IMR-90 (cell line): ENCODE measurements at regions not wholly inside any gene's neighbourhood (a gene's known extent, or its start where the extent isn't known, plus 50 kb on each side); places are given as distances from the start of the nearest gene placed in this dataset.

Source experiments
- ATAC-seq: fragments of 200-7000 bp; cut with Tn5 transposase; 2 replicates; pipeline ENCODE4 v1.9.1; 2020; ENCODE audit warnings: low read depth, mild to moderate bottlenecking, moderate library complexity
- BruUV-seq: library from RNA; stranded (reverse); fragments of 400-500 nt; replicated peaks from 2 replicates; lab custom pipeline; 2021; lab: Mats Ljungman, UMichigan
- CTCF ChIA-PET: fragments of 300-600 bp; formaldehyde crosslinking; extraction: SDS; loops from one replicate; lab custom pipeline; 2021; ENCODE audit warnings: antibody characterized with exemption; lab: Yijun Ruan, JAX
- POLR2A ChIA-PET: fragments of 300-600 bp; sonication (Branson Sonifier 250); formaldehyde crosslinking; loops from one replicate; lab custom pipeline; 2022; ENCODE audit warnings: antibody characterized with exemption; ENCODE audit not compliant: unreplicated experiment; lab: Charles Lee
- DNase-seq: peaks from one replicate; pipeline ENCODE4 v3.0.0; 2013
- H2AFZ ChIP-seq: replicated peaks from 2 replicates; pipeline ENCODE3; 2013; ENCODE audit warnings: low read length, mild to moderate bottlenecking; ENCODE audit not compliant: poor library complexity
- H2AK5ac ChIP-seq: 2 replicates; pipeline ENCODE4 v1.6.1; 2013; ENCODE audit warnings: low read depth, low read length, inconsistent platforms
- H2AK9ac ChIP-seq: replicated peaks from 2 replicates; pipeline ENCODE3; 2013; ENCODE audit warnings: mild to moderate bottlenecking, low read depth, low read length, moderate library complexity; ENCODE audit not compliant: poor library complexity
- H2BK120ac ChIP-seq: 2 replicates; pipeline ENCODE4 v1.6.1; 2013; ENCODE audit warnings: low read depth, low read length, inconsistent platforms
- H2BK15ac ChIP-seq: 3 replicates; pipeline ENCODE4 v1.6.1; 2013; ENCODE audit warnings: low read depth, low read length, inconsistent platforms
- H2BK20ac ChIP-seq: 2 replicates; pipeline ENCODE4 v1.6.1; 2013; ENCODE audit warnings: low read depth, mild to moderate bottlenecking, inconsistent platforms, low read length, moderate library complexity
- H2BK5ac ChIP-seq: 2 replicates; pipeline ENCODE4 v1.6.1; 2013; ENCODE audit warnings: mild to moderate bottlenecking, low read depth, low read length, inconsistent platforms; ENCODE audit not compliant: poor library complexity, severe bottlenecking
- H3K14ac ChIP-seq: replicated peaks from 2 replicates; pipeline ENCODE4 v1.6.1; 2013; ENCODE audit warnings: low read depth, low read length, inconsistent platforms
- H3K18ac ChIP-seq: 2 replicates; pipeline ENCODE4 v1.6.1; 2013; ENCODE audit warnings: low read depth, low read length, control low read depth
- H3K23ac ChIP-seq: 2 replicates; pipeline ENCODE4 v1.6.1; 2013; ENCODE audit warnings: low read depth, low read length, inconsistent platforms
- H3K27ac ChIP-seq: 2 replicates; pipeline ENCODE4 v1.5.1; 2013; ENCODE audit warnings: mild to moderate bottlenecking, control low read depth, low read length; ENCODE audit not compliant: insufficient read depth
- H3K27me3 ChIP-seq: 2 replicates; pipeline ENCODE4 v1.6.1; 2013; ENCODE audit warnings: low read length; ENCODE audit not compliant: control insufficient read depth, insufficient read depth
- H3K36me3 ChIP-seq: 2 replicates; pipeline ENCODE4 v1.6.1; 2013; ENCODE audit warnings: low read length, mixed read lengths; ENCODE audit not compliant: control insufficient read depth, insufficient read depth
- H3K4ac ChIP-seq: 2 replicates; pipeline ENCODE4 v1.6.1; 2013; ENCODE audit warnings: low read depth, low read length, inconsistent platforms
- H3K4me1 ChIP-seq: 2 replicates; pipeline ENCODE4 v1.6.1; 2013; ENCODE audit warnings: low read length, mixed read lengths; ENCODE audit not compliant: control insufficient read depth, insufficient read depth
- H3K4me2 ChIP-seq: 2 replicates; pipeline ENCODE4 v1.6.1; 2013; ENCODE audit warnings: low read depth, mild to moderate bottlenecking, control low read depth, low read length, moderate library complexity
- H3K4me3 ChIP-seq: 2 replicates; pipeline ENCODE4 v1.5.1; 2013; ENCODE audit warnings: low read depth, mild to moderate bottlenecking, control low read depth, low read length, moderate library complexity; ENCODE audit not compliant: insufficient read depth
- H3K56ac ChIP-seq: 2 replicates; pipeline ENCODE4 v1.6.1; 2013; ENCODE audit warnings: low read length, inconsistent platforms; ENCODE audit not compliant: insufficient read depth; ENCODE audit errors: extremely low read depth
- H3K79me1 ChIP-seq, 2 experiments: 2 replicates each; pipeline ENCODE4 v1.6.1; 2013; ENCODE audit warnings: low read length in 2 of 2, inconsistent platforms in 1 of 2, low read depth in 1 of 2
- H3K9ac ChIP-seq: 2 replicates; pipeline ENCODE4 v1.6.1; 2013; ENCODE audit warnings: low read depth, low read length, control low read depth
- H3K9me1 ChIP-seq: 2 replicates; pipeline ENCODE4 v1.6.1; 2013; ENCODE audit warnings: low read length, inconsistent platforms; ENCODE audit not compliant: insufficient read depth
- H3K9me3 ChIP-seq: 2 replicates; pipeline ENCODE4 v1.6.1; 2013; ENCODE audit warnings: low read length; ENCODE audit not compliant: control insufficient read depth, insufficient read depth
- H4K20me1 ChIP-seq: 2 replicates; pipeline ENCODE4 v1.6.1; 2013; ENCODE audit warnings: low read length, inconsistent platforms; ENCODE audit not compliant: insufficient read depth
- H4K5ac ChIP-seq: 2 replicates; pipeline ENCODE4 v1.6.1; 2013; ENCODE audit warnings: mild to moderate bottlenecking, low read depth, low read length, control low read depth
- H4K8ac ChIP-seq, 2 experiments: 2 replicates each; pipeline ENCODE4 v1.6.1; 2013; ENCODE audit warnings: low read depth in 2 of 2, low read length in 2 of 2, control low read depth in 1 of 2, inconsistent platforms in 1 of 2
- H4K91ac ChIP-seq: 2 replicates; pipeline ENCODE4 v1.6.1; 2013; ENCODE audit warnings: low read depth, low read length, inconsistent platforms; ENCODE audit not compliant: insufficient read depth
- CEBPB ChIP-seq: IDR thresholded peaks from 2 replicates; pipeline ENCODE4 v1.6.1; 2012; ENCODE audit warnings: low read depth, low read length, improper control_type of control experiment
- CHD1 ChIP-seq: IDR thresholded peaks from 2 replicates; pipeline ENCODE4 v1.6.1; 2012; ENCODE audit warnings: low read depth, low read length, improper control_type of control experiment
- MXI1 ChIP-seq: IDR thresholded peaks from 2 replicates; pipeline ENCODE4 v1.6.1; 2012; ENCODE audit warnings: low read depth, mild to moderate bottlenecking, low read length, moderate library complexity, borderline replicate concordance
- NFE2L2 ChIP-seq: fragments of 150-350 bp; IDR thresholded peaks from 2 replicates; pipeline ENCODE4 v1.6.1; 2016; ENCODE audit warnings: low read depth, mild to moderate bottlenecking, low read length
- RAD21 ChIP-seq: IDR thresholded peaks from 2 replicates; pipeline ENCODE4 v1.6.1; 2012; ENCODE audit warnings: low read length, improper control_type of control experiment
- RFX5 ChIP-seq: IDR thresholded peaks from 2 replicates; pipeline ENCODE4 v1.8.0; 2012; ENCODE audit warnings: low read depth, mild to moderate bottlenecking, low read length, moderate library complexity
- USF2 ChIP-seq: fragments of 150-350 bp; IDR thresholded peaks from 2 replicates; pipeline ENCODE4 v1.6.1; 2017; ENCODE audit warnings: mild to moderate bottlenecking, antibody characterized with exemption, low read length, low read depth
- WGBS, 2 experiments: methylation state at CpG; one replicate each; pipeline versions ENCODE4 v1.1.5 to v1.1.7; 2013; ENCODE audit warnings: missing lambda C conversion rate in 2 of 2; ENCODE audit not compliant: insufficient read length in 1 of 2; ENCODE audit errors: extremely low coverage in 2 of 2; 5-methylcytosine and 5-hydroxymethylcytosine counted together
- dilution Hi-C: fragments of 300-500 bp; cut with HindIII; formaldehyde crosslinking; loops from one replicate; pipeline ENCODE4 v1.14.3; 2018; ENCODE audit warnings: low sequenced_read_pairs; ENCODE audit not compliant: unreplicated experiment
- in situ Hi-C: fragments of 300-500 bp; cut with MboI; formaldehyde crosslinking; loops from 3 replicates; pipeline ENCODE4 v1.14.3; 2019; ENCODE audit warnings: low sequenced_read_pairs, inconsistent platforms, mixed read lengths
- intact Hi-C: fragments of 100-400 bp; cut with micrococcal nuclease; formaldehyde crosslinking; loops from 2 replicates; pipeline ENCODE4 v1.10.0; 2022

- Histone ChIP-seq H3K9me3 (no peaks in the 10 kb centered on the region), H4K20me1 (no peaks in the 10 kb centered on the region), H2AFZ (peak overlapping the region; percentile 26), H3K56ac (no peak overlapping the region), H3K4me3 (no peak overlapping the region), H3K27ac (no peak overlapping the region), H3K23ac (no peak overlapping the region), H3K79me1 (no peaks in the 10 kb centered on the region), H3K4ac (no peak overlapping the region), H3K9ac (no peak overlapping the region), H4K8ac (no peak overlapping the region), H2BK20ac (no peak overlapping the region), H3K4me1 (no peaks in the 10 kb centered on the region), H3K9me1 (no peaks in the 10 kb centered on the region), H3K27me3 (no peaks in the 10 kb centered on the region), H4K5ac (no peak overlapping the region), H2BK5ac (no peak overlapping the region), H4K91ac (no peak overlapping the region), H2AK9ac (no peak overlapping the region), H2BK120ac (no peak overlapping the region), H2AK5ac (no peak overlapping the region), H2BK15ac (no peak overlapping the region), H3K4me2 (no peak overlapping the region), H3K18ac (no peak overlapping the region), H3K14ac (no peak overlapping the region), H3K36me3 (no peaks in the 10 kb centered on the region)
- TF ChIP-seq RFX5 (no peak), CEBPB (no peak), NFE2L2 (no peak), RAD21 (no peak), CHD1 (no peak), USF2 (no peak), MXI1 (no peak)
- CTCF ChIA-PET: no interaction called here
- dilution Hi-C loops (no loop called here), in situ Hi-C loops (loop anchor here (10.0 kb wide), 1 partner anchor 316 kb away; no protein-coding TSS in a partner anchor), intact Hi-C loops (no loop called here)
- no TSS peak for BruUV-seq
- DNase-seq (no peak), ATAC-seq (no peak)
- POLR2A ChIA-PET: no interaction called here
- WGBS, 2 experiments: 86% methylated on average over 1 of the region's 4 CpGs; no CpG with 5 or more reads in 1 of the 2 experiments
Observed at GRCh38 chr2:101528501-101528900, 53.6 kb upstream of the RFX8 start.
